Gastrocnemius medialis (tissue), 4 donors: ENCODE measurements at regions not wholly inside any gene's neighbourhood (a gene's known extent, or its start where the extent isn't known, plus 50 kb on each side); places are given as distances from the start of the nearest gene placed in this dataset.

Experiments used
- POLR2A ChIP-seq, 2 donors: fragments of 450-650 bp; IDR thresholded peaks; one replicate each; pipeline ENCODE4 v1.6.1; 2017; ENCODE audit warnings: antibody characterized with exemption in 2 of 2, mild to moderate bottlenecking in 2 of 2, moderate library complexity in 2 of 2
- TF ChIP-seq, protein P1 (sequence below), 5 experiments: fragments of 450-650 bp in 3 of 5; fragments of 200-600 bp in 2 of 5; sonication (generic) in 2 of 5; IDR thresholded peaks in 4 of 5; conservative IDR thresholded peaks in 1 of 5; 1 replicate in 4 of 5; 2 replicates in 1 of 5; pipeline ENCODE4 v1.5.1; 2016 to 2019; ENCODE audit warnings: antibody characterized with exemption in 5 of 5, mild to moderate bottlenecking in 3 of 5, moderate library complexity in 3 of 5

DNA sequence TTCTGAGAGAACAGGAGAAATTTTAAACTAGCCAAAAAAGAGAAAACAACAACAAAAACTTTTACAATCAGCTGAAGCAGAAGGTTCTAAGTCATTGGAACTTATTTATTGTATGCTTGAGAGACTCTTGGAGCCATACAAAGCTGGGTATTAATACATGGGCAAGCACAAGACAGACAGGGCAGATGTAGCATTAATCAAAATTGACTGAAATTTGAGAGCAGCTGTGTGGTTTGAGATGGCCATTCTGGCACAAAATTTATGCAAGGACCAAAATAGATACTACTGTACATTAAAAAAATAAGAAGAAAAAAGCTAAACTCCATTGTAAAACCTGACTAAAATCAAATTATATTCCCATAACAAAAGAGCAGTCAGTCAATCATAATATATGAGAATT, 892.5 kb downstream of the PLA2G4A start:
- TF ChIP-seq, protein P1, sequence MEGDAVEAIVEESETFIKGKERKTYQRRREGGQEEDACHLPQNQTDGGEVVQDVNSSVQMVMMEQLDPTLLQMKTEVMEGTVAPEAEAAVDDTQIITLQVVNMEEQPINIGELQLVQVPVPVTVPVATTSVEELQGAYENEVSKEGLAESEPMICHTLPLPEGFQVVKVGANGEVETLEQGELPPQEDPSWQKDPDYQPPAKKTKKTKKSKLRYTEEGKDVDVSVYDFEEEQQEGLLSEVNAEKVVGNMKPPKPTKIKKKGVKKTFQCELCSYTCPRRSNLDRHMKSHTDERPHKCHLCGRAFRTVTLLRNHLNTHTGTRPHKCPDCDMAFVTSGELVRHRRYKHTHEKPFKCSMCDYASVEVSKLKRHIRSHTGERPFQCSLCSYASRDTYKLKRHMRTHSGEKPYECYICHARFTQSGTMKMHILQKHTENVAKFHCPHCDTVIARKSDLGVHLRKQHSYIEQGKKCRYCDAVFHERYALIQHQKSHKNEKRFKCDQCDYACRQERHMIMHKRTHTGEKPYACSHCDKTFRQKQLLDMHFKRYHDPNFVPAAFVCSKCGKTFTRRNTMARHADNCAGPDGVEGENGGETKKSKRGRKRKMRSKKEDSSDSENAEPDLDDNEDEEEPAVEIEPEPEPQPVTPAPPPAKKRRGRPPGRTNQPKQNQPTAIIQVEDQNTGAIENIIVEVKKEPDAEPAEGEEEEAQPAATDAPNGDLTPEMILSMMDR (IDR thresholded peaks at IDR 0.05 in 4 of 5, conservative IDR thresholded peaks at IDR 0.05 in 1 of 5) = no peak
- no peak for TF ChIP-seq POLR2A (IDR thresholded peaks at IDR 0.05)
